ENCODE measurements at regions not wholly inside any gene's neighbourhood (a gene's known extent, or its start where the extent isn't known, plus 50 kb on each side); places are given as distances from the start of the nearest gene placed in this dataset.

GRCh38 chr6:165978476-165978875 is 189.2 kb downstream of the TBXT start:
- Histone ChIP-seq H2AFZ (ENCODE audit: insufficient read depth, low read depth, low read length, poor library complexity, severe bottlenecking) (no peak overlapping the region), H3K9ac (ENCODE audit: insufficient read depth, low read length, poor library complexity, severe bottlenecking) (no peak overlapping the region), H4K20me1 (ENCODE audit: insufficient read depth, low read length) (no peaks in the 10 kb centered on the region), H3K79me2 (ENCODE audit: insufficient read depth, low read length) (no peaks in the 10 kb centered on the region), H3K4me2 (replicated peaks; ENCODE audit: extremely low read depth, low read length, poor library complexity, severe bottlenecking) (no peak overlapping the region), H3K4me3 (replicated peaks in 1 of 3; ENCODE audit: low read depth in 2 of 3, low read length in 3 of 3) (no peak overlapping the region), H3K4me1 (ENCODE audit: control insufficient read depth in 1 of 2, insufficient read depth in 2 of 2, low read length in 2 of 2) (no peaks in the 10 kb centered on the region), H3K36me3 (replicated peaks in 1 of 2; ENCODE audit: control insufficient read depth in 1 of 2, insufficient read depth in 2 of 2, low read length in 2 of 2) (no peaks in the 10 kb centered on the region), H3K27me3 (ENCODE audit: control insufficient read depth in 2 of 2, insufficient read depth in 2 of 2, low read length in 2 of 2) (no peaks in the 10 kb centered on the region), H3K9me3 (replicated peaks in 1 of 2; ENCODE audit: control insufficient read depth in 1 of 2, insufficient read depth in 1 of 2, low read length in 2 of 2) (no peaks in the 10 kb centered on the region), H3K27ac (ENCODE audit: low read depth in 1 of 2, low read length in 2 of 2) (no peak overlapping the region)
- DNase-seq: no peak
- peaks cover 1 to 5% (median 3%) of the 10 kb centered on the region in 3 donors for H3K27me3 Mint-ChIP-seq (ENCODE audit: low read depth in 3 of 3)
- WGBS (ENCODE audit: insufficient coverage): no CpG with 5 or more reads among the region's 3 CpGs
- H3K4me3 Mint-ChIP-seq: no peak overlapping the region
- H3K4me1 Mint-ChIP-seq: no peaks in the 10 kb centered on the region
- H3K27ac Mint-ChIP-seq: no peak overlapping the region
- no peaks in the 10 kb centered on the region for H3K36me3 Mint-ChIP-seq
- H3K9me3 Mint-ChIP-seq: peaks cover 0 to 2% (median 0%) of the 10 kb centered on the region in 7 donors
- intact Hi-C loops (cut with micrococcal nuclease): no loop called here
- TF ChIP-seq, protein P1, sequence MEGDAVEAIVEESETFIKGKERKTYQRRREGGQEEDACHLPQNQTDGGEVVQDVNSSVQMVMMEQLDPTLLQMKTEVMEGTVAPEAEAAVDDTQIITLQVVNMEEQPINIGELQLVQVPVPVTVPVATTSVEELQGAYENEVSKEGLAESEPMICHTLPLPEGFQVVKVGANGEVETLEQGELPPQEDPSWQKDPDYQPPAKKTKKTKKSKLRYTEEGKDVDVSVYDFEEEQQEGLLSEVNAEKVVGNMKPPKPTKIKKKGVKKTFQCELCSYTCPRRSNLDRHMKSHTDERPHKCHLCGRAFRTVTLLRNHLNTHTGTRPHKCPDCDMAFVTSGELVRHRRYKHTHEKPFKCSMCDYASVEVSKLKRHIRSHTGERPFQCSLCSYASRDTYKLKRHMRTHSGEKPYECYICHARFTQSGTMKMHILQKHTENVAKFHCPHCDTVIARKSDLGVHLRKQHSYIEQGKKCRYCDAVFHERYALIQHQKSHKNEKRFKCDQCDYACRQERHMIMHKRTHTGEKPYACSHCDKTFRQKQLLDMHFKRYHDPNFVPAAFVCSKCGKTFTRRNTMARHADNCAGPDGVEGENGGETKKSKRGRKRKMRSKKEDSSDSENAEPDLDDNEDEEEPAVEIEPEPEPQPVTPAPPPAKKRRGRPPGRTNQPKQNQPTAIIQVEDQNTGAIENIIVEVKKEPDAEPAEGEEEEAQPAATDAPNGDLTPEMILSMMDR (IDR thresholded peaks at IDR 0.05): no peak

DNA sequence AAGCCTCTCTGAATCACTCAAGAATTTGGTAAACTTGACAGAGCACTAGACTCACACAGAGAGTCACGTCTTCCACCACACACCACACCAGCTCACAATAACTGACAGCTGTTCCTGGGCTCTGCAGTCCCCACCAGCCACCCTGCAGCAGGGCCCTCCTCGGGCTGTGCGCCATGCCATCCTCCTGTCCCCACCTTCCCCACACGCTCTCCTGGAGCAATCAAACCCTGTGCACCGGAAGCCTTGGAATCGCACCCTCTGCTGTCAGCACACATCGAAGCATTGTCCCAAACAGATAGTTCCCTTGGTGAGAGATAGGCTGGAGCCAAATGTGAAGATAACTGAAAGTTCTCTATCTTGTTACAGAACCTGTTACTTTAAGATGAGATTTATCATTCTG is 191.0 kb downstream of the TBXT start:
- Histone ChIP-seq H3K36me3 (replicated peaks in 1 of 2; ENCODE audit: control insufficient read depth in 1 of 2, insufficient read depth in 2 of 2, low read length in 2 of 2) (no peaks in the 10 kb centered on the region), H4K20me1 (ENCODE audit: insufficient read depth, low read length) (no peaks in the 10 kb centered on the region), H3K9me3 (replicated peaks in 1 of 2; ENCODE audit: control insufficient read depth in 1 of 2, insufficient read depth in 1 of 2, low read length in 2 of 2) (no peaks in the 10 kb centered on the region), H3K79me2 (ENCODE audit: insufficient read depth, low read length) (no peaks in the 10 kb centered on the region), H3K27me3 (ENCODE audit: control insufficient read depth in 2 of 2, insufficient read depth in 2 of 2, low read length in 2 of 2) (no peaks in the 10 kb centered on the region), H3K4me1 (ENCODE audit: control insufficient read depth in 1 of 2, insufficient read depth in 2 of 2, low read length in 2 of 2) (no peaks in the 10 kb centered on the region), H2AFZ (ENCODE audit: insufficient read depth, low read depth, low read length, poor library complexity, severe bottlenecking) (no peak overlapping the region), H3K4me2 (replicated peaks; ENCODE audit: extremely low read depth, low read length, poor library complexity, severe bottlenecking) (no peak overlapping the region), H3K9ac (ENCODE audit: insufficient read depth, low read length, poor library complexity, severe bottlenecking) (no peak overlapping the region), H3K27ac (ENCODE audit: low read depth in 1 of 2, low read length in 2 of 2) (no peak overlapping the region), H3K4me3 (replicated peaks in 1 of 3; ENCODE audit: low read depth in 2 of 3, low read length in 3 of 3) (no peak overlapping the region)
- peaks cover 3 to 5% (median 4%) of the 10 kb centered on the region in 3 donors for H3K27me3 Mint-ChIP-seq (ENCODE audit: low read depth in 3 of 3)
- H3K4me3 Mint-ChIP-seq: no peak overlapping the region
- WGBS (ENCODE audit: insufficient coverage): 72% methylated on average over 4 of the region's 7 CpGs
- peak overlapping the region in 1 of 7 donors; percentile 9 for H3K27ac Mint-ChIP-seq
- TF ChIP-seq, protein P1 (IDR thresholded peaks at IDR 0.05): no peak
- H3K36me3 Mint-ChIP-seq: no peaks in the 10 kb centered on the region
- H3K9me3 Mint-ChIP-seq: peaks cover 0 to 2% (median 0%) of the 10 kb centered on the region in 7 donors
- DNase-seq: no peak
- intact Hi-C loops (cut with micrococcal nuclease): no loop called here
- H3K4me1 Mint-ChIP-seq: no peaks in the 10 kb centered on the region
